C4-2B (cell line): ENCODE measurements at regions not wholly inside any gene's neighbourhood (a gene's known extent, or its start where the extent isn't known, plus 50 kb on each side); places are given as distances from the start of the nearest gene placed in this dataset.
A peak's percentile ranks its signal among the peaks of the same experiment; 100 is the strongest.

ENCODE experiments used
- CTCF ChIP-seq: fragments of 450-650 bp; conservative IDR thresholded peaks from 2 replicates; pipeline ENCODE4 v1.5.1; 2017; ENCODE audit warnings: mild to moderate bottlenecking
- ZFX ChIP-seq: fragments of 450-650 bp; IDR thresholded peaks from 2 replicates; pipeline ENCODE4 v1.6.1; 2017

- TF ChIP-seq CTCF = peak; percentile 10; the same call in 1 of the 2 replicates
- TF ChIP-seq ZFX = no peak
These were observed 549.9 kb downstream of the PLPP3 start for GRCh38 chr1:56029319-56030003.
